Jurkat, Clone E6-1 (cell line): ENCODE measurements at regions not wholly inside any gene's neighbourhood (a gene's known extent, or its start where the extent isn't known, plus 50 kb on each side); places are given as distances from the start of the nearest gene placed in this dataset.

Experiments used
- DNase-seq: peaks from one replicate; pipeline ENCODE4 v3.0.0-alpha.2; 2011; ENCODE audit warnings: low read depth, low spot score
- H3K4me3 ChIP-seq: 2 replicates; pipeline ENCODE4 v1.5.1; 2011; ENCODE audit warnings: mild to moderate bottlenecking, low read length, control low read depth, moderate library complexity

DNA sequence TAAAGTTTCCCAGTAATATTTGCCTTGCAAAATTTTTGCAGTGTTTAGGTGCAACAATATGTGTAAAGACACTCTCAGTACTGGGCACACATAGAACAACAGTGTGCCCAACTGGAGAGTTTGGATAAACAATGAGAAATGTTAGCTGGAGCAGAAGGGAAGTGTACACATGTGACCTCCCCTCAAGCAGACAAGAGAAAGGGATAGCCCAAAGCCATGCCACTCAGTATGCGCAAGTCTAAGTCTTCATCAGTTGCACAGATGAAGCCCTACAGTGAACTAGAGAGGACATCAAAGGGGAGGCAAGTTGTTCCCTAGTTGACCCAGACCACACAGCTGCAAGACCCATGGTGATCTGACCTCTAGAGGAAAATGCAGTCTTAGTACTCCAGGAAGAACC, 97.9 kb upstream of the CDH11 start:
- DNase-seq = no peak
- no peak overlapping the region for H3K4me3 ChIP-seq

DNA sequence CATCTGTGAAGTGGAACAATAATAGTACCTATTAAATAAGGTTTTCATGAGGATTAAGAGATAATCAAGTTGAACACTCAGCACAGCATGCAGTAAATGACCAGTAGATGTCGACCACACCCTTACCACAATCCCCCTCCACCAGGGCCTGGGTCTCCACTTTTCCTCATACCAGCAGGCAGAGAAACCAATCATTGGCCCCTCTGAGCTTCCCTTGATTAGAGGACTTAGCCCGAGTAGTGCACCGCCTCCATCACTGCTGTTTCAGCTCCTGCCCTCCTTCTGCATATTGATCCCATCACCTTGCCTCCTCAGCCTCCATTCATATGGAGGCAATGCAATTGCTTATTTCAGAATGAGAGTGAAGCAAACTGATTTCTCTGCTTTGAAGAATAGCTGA, 96.5 kb upstream of the CDH11 start:
- H3K4me3 ChIP-seq = no peak overlapping the region
- DNase-seq = no peak

DNA sequence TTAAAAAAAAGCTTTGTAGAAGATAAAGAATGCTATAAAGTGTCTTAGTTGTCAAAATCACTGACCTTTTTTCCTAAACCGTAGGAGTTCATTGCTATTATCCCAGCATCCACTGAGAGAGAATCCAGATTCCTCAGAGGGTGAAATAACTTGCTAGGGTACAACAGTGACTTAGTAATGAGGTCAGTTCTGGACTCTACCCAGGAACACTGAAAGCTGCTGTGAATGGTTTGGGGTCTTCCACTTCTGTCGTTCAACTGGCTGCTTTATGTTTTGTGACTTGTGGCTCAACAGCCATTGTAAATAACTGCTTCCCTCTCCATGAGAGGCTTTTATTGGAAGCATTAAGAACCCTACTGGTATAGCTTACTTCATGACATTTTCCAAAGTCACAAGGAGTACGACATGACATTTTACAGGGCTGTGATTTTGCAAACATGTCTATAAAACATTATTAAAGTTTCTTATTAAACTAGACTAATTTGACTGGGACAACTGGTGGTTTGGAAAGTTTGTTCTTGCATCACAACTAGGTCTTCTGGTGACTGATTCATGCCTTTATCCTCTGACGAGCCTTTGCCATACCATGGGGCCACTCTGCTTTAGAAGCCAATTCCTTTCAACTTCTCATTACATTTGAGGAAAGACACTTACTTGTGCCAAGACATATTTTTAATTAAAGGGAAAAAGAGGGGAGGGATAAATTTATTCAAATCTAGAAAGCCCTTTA, 92.2 kb upstream of the CDH11 start:
- no peak overlapping the region for H3K4me3 ChIP-seq
- no peak for DNase-seq

DNA sequence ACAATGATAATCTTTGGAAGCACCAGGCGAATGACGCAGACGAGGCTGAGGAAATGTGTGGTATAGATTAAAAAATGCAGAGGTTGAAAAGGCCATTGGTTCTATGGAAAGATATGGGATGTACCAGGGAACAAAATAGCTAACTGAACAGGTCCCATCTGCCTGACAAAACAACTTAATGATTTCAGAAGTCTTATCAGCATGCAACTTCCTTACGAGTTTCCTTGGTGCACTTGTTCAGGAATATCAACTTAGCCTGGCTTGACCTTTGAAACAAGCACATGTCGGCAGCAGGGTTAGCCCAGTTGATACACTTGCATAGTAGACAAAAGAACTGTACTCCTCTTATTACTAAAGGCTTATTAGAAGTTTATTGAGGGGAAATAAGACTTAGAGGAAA, 90.9 kb upstream of the CDH11 start:
- H3K4me3 ChIP-seq = no peak overlapping the region
- DNase-seq = no peak

DNA sequence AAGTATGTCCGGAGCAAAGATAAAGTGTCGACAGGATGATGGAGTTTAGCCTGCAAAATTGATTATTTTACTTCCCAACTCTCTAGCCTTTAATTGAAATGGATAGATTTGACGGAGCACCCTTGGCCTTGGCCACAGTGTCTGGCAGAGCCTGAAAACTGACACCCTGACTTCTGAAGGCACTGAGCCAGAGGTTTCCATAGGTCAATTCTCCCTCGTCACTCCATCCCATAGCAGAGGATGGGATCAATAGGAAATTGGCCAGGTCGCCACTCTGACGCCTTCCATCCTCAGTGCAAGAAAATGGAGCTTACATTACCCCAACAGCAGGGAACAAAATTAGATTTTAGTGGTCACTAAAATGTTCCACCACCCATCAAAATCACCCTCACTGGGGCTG, 90.4 kb upstream of the CDH11 start:
- DNase-seq = no peak
- H3K4me3 ChIP-seq = no peak overlapping the region

DNA sequence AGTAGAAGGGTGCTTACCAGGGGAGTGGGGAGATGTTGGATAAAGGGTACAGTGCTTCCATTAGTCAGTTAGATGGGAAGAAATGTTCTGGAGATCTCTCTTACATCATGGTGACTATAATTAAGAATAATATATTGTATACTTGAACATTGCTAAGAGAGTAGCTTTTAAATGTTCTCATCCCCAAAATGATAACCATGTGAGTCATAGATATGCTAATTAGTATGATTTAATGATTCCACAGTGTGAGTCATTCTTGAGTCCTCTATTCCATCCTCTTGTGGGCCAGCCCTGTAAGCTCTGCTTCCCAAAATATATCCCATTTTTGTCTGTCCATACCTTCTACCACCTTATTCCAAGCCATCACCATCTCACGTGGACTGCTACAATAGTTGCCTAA, 80.6 kb upstream of the CDH11 start:
- H3K4me3 ChIP-seq = no peak overlapping the region
- DNase-seq = no peak

DNA sequence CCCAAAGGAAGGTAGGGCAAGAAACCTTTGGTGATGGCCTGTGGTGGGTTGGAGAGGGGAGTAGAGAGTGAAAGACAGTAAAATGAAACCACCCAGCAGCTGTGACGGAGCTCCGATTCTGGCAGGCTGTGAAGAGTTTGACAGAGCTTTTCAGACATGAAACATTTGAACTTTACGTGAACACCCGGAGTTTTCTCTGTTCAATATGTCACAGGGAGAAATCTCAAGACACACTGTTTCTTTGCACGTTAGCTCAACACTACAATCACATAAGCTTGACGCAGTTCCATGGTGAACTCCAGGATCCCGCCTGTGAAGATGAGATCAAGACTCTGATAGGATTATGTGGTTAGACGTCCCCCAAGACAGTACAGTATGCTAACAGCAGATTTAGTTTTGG, 79.6 kb upstream of the CDH11 start:
- no peak for DNase-seq
- no peak overlapping the region for H3K4me3 ChIP-seq

DNA sequence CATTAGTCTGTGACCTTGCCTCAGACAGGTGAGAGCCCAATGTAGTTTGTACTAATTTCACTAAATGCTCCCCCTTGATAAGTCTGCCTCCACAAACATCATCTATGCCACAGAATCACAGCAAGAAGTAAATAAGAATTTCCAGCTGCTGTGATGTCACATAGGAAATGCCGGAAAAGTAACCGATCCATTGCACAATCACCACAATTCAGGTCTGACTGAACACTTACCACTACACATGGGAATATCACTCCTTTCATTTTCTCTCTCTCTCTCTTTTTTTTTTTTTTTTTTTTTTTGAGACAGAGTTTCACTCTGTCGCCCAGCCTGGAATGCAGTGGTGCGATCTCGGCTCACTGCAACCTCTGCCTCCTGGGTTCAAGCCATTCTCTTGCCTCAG, 79.0 kb upstream of the CDH11 start:
- H3K4me3 ChIP-seq = no peak overlapping the region
- DNase-seq = no peak

DNA sequence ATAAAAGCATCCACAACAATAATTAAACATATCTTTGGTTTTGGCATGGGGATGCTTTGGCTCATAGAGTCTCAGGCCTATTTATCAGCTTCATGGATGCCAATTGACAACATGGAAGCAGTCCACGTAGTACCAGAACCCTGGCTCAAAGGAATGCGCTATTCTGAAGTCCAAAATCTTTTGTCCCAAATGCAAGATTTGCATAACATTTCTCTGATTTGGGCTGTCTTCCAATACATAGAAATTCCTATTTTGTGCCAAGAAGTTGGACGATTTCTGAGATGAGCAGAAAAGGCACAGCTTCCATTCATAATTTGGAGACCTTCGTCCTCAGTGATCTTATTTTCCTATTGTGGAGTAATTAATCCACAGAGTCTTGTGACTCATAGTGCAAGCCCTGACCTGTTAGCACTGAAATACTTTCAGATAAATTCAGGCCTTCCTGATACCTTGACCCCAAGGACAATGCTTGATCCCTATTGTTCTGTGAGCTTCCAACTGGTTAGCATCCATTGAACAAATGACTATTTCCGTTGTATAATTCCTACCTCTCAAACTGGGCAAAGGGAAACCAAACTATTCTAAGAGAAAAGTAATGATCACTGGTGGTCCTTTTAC, 78.4 kb upstream of the CDH11 start:
- H3K4me3 ChIP-seq = no peak overlapping the region
- no peak for DNase-seq

DNA sequence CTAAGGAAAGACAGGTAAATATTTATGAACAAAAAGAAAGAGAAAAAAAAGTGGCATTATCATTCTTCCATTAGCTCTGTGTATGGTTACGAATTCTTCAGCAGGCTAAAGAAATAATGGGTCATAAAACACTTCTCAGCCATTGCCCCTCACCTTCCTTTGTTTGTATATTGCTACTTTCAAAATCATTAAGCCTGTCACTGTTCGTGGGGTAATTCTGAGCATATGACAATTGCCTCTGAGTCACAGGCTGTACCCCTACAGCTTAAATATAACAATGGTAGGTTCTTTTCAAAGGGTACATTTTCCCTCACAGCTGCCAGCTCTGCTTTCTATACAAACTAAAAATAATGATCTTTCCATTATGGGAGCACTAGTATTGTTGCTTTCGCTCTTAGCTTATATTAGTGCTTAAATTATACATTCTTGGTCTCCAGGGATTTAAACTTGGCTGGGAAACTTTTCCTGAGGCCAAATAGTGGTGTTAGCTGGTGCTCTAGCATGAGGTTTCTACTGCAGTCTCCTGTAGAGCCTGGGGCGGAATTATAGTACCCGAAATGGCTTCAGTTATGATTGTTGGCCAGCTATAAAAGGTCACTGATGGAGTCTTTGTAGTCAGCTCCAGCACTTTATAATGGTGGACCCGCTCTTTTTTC, 74.7 kb upstream of the CDH11 start:
- DNase-seq = no peak
- no peak overlapping the region for H3K4me3 ChIP-seq

DNA sequence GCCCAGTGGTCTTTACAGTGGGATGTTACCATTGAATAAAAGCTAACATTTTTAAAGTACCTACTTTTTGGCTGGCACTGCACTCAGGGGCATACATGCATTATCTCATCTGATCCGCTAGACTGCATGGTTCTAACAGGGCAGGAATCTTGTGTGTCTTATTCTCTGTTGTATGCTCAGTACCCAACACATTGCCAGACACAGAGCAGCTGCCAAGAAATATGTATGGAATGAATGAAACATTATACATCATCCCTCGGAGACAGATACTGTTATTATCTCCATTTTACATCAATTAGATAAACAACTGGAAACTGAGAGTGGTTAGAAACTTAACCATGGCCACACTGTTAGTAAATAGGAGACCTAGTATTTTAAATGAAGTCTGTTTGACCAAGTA, 74.1 kb upstream of the CDH11 start:
- H3K4me3 ChIP-seq = no peak overlapping the region
- no peak for DNase-seq

DNA sequence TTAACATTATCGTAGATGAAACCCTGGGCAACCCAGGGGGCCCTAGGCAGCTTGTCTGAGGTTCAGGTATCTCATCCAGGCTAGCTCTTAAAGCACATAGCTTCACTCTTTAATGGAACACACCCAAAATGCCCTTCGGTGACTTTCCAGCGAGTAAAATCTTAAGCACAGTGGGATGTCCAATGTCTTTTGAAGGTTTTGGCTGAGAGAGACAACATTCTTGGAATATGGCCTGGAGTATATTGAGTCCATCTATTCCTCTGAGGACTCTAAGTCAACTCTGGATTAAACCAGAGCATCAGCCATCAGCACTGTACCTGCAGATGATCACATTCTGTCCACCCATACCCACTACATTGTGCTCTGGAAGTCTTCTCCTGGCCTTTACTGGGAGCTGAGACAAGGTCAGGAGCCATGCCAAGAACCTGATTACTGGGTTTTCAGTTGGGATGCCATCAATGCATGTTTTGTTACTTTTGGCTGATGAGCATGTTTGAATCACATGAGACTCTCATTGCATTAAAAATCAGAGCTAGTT, 63.4 kb upstream of the CDH11 start:
- no peak overlapping the region for H3K4me3 ChIP-seq

DNA sequence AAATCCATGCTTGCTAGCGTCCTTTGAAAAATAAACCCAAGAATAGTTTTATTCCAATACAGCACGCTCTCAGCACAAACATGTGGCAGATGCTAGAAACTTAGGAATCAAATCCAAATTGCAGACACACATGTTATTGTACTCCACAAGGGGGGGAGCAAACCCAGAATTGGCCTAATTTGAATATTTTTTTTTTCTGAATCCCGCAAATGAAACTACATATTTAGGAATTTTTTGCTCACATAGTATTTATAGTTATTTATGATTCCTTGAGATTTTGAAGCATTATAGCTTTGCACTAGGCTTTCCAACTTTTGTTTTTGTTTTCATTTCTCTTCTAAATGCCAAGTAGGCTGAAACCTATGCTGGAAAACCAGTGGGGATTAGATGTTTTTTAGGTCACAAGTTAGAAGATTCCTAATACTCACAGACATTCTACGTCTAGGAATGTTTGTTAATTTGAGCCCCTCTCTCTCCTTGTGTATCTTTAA, 59.3 kb upstream of the CDH11 start:
- DNase-seq = no peak
- no peak overlapping the region for H3K4me3 ChIP-seq

More for the DNA sequence above, 63.4 kb upstream of the CDH11 start:
- DNase-seq = no peak

DNA sequence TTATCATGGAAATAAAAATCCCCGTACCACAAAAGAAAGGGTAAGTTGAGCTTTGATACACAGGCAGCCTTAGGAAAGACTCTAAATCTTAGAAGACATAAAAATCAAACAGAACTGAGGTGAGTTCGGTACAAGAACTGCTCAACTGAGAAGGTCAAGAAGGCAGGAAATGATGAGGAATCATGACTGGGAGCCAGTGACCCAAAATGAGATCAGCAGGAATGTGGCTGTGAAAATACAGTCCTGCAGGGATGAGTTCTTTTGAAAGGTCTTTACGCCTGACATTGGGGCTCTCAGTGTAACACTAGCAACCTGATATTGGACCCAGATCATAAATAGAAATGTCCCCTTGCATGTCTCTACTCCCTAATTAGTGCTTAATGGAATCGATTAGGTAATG, 56.3 kb upstream of the CDH11 start:
- H3K4me3 ChIP-seq = no peak overlapping the region
- no peak for DNase-seq

DNA sequence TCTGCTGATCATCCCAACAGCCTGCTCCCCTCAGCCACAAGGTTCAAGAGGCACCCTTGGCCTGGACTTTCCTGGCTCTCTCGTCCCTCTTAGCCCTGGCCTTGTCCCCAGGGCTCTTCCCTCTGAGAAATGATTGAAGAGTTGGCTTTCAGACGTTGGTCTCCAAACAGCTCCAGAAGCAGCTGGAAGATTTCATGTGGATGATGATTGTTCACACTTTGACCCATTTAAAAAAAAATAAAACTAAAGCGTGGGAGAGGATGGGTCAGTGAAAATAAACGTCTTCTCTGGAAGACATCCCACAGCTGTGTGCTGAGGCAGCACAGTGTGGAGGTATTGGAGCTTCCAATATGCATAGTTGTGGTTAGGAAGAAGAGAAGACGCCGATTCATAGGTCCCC, 54.7 kb upstream of the CDH11 start:
- H3K4me3 ChIP-seq = no peak overlapping the region
- DNase-seq = no peak

DNA sequence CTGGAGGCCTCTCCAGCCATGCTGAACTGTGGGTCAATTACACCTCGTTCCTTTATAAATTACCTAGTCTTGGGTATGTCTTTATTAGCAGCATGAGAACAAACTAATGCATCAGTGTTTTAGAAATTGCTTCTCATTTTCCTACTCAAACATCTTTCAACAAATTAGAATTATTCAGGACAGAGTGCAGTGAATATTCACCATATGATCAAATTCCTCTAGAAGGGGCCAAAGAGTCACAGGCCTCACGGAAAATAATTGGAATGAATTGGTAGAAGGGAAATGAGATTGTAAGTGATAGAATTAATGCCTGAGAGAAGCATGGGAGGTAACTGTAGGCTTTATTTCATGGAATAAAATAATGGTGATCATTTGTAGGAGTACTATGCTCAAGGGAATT, 50.5 kb upstream of the CDH11 start:
- DNase-seq = no peak
- no peak overlapping the region for H3K4me3 ChIP-seq
